OCI-M1 (cell line): ENCODE measurements at regions not wholly inside any gene's neighbourhood (a gene's known extent, or its start where the extent isn't known, plus 50 kb on each side); places are given as distances from the start of the nearest gene placed in this dataset.

Source experiments
- DNase-seq: peaks from one replicate; lab custom pipeline; 2025; lab: John Stamatoyannopoulos, UW

- DNase-seq = peak; percentile 64
Measured at GRCh38 chr12:91577586-91578539, 395.2 kb upstream of the DCN start.

- no peak for DNase-seq
Measured at GRCh38 chr12:91576432-91576831, 393.8 kb upstream of the DCN start.

DNA sequence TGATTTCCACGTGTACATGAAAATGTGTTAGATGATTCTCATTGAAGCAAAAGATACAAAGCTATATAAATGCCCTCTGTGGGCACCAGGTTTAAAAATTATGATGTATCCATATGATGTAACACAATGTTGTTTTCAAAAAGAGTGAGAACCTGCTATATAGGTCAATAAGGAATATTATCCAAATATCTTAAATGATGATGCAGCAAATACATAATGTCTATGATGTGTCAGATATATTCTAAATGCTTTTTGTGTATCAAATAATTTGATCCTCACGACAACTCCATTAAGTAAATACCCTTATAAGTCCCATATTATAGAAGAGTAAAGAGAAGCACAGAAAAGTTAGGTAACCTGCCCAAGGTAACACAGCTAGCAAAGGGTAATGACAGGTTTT is 393.0 kb upstream of the DCN start:
- DNase-seq = no peak

- no peak for DNase-seq
Measured at GRCh38 chr12:91574975-91575374, 392.4 kb upstream of the DCN start.

DNA sequence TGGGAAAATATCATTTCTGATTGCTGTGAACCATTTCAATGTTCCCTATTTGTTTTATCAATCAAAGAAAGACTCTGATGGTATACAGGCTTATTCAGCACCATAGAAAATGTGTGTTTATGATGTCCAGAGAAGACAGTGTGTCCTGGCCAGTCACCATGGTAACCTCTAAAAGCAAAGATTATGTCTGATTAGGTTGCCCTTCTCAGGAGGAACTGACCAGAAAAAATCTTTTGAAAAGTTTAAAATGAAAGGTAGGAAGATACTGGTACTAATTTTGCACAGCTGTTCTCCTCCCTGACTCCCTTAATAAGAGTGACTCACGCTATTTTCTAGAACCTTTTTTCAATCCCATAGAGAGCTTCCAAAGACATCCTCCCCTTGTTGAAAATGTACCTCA is 391.8 kb upstream of the DCN start:
- peak; percentile 22 for DNase-seq

GRCh38 chr12:91572869-91573268 is 390.3 kb upstream of the DCN start:
- no peak for DNase-seq

GRCh38 chr12:91567100-91567485 is 384.5 kb upstream of the DCN start:
- no peak for DNase-seq

- DNase-seq = no peak
Measured at GRCh38 chr12:91566328-91567099, 383.9 kb upstream of the DCN start.

GRCh38 chr12:91565846-91566245 is 383.2 kb upstream of the DCN start:
- no peak for DNase-seq

DNA sequence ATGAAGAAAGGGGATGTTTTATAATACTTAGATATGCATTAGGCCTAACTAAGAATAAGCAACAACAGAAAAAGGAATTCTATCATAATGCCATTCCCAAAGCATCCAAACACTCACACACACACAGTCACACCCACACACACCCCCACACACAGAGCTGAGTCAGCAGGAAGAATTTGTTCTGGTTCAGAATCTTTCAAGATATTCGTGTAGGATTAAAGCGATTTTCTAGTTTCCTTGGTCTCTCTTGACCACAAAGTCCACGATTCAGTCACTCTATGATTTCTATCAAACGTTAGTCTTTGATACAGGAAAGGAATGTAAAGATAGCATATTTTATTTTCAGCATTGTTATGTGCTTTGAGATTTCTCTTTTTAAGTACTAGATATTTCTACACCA is 382.6 kb upstream of the DCN start:
- peak; percentile 43 for DNase-seq

- DNase-seq = no peak
Measured at GRCh38 chr12:91563011-91563765, 380.6 kb upstream of the DCN start.

GRCh38 chr12:91562476-91562875 is 379.9 kb upstream of the DCN start:
- peak; percentile 49 for DNase-seq

DNA sequence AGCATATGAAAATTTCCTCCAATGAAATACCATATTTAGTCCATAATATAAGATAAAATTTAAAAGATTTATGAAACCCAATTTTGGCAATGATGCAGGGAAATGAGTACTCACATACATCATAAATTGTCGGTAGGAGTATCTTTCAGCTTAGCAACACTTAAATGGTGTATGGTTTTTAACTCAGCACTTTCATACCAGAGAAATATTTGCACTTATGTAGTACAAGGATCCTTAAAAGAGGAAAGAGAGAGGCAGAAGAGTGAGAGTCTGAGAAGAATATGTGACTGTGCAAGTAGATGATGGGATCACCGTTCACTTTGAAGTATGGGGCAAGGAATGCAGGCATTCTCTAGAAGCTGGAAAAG is 379.3 kb upstream of the DCN start:
- DNase-seq = no peak

DNA sequence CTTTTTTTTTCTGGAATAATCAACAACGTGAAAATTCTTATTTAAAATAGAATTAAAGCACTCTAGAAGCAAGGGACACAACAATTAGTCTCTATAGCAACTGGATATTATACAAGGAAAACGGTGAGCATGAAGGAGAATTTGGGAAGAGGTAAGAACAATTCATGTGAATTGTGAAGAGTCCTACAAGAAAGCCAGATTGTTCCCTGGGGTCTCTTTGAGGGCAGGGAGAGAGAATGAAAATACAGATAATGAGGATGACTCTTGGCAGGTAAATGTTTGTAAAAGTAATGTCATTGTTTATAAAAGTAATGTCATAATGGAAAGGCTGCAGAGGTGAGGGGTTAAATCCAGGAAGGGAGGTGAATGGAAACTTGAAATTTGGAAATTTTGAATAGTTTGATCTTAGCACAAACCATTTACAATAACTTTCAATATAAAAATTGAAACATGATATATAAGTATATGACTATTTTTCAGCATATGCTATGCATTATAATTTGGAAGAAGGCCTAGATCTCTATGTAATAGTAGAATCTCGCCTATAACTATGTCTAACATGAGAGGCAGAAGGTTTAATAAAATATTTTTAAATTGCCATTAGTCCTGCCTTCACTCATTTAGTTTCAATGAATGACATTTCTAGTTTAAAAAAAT is 378.8 kb upstream of the DCN start:
- no peak for DNase-seq

GRCh38 chr12:91556909-91557308 is 374.3 kb upstream of the DCN start:
- DNase-seq = no peak

- no peak for DNase-seq
Measured at GRCh38 chr12:91555436-91556415, 373.1 kb upstream of the DCN start.

DNA sequence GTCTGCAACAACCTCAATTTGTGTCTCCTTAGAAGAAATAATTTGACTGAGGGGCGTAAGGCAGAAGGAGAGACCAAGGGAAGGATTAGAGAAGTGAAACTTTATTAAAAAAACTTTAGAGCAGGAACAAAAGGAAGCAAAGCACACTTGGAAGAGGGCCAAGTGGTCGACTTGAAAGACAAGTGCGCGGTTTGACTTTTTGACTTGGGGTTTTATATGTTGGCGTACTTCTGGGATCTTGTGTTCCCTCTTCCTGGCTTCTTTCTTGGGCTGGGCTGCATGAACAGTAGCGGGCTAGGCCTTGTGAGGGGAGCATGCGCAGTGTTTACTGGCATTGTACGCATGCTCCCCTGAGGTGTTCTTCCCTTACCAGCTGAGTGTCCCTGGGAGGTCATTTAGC is 369.3 kb upstream of the DCN start:
- no peak for DNase-seq

GRCh38 chr12:91551242-91551641 is 368.6 kb upstream of the DCN start:
- DNase-seq = no peak

GRCh38 chr12:91542666-91543065 is 360.0 kb upstream of the DCN start:
- DNase-seq = no peak

- no peak for DNase-seq
Measured at GRCh38 chr12:91542067-91542466, 359.4 kb upstream of the DCN start.

GRCh38 chr12:91538418-91538817 is 355.8 kb upstream of the DCN start:
- DNase-seq = no peak
